NCI-H69 (cell line): ENCODE measurements at regions not wholly inside any gene's neighbourhood (a gene's known extent, or its start where the extent isn't known, plus 50 kb on each side); places are given as distances from the start of the nearest gene placed in this dataset.

Source experiments
- DNase-seq: peaks from one replicate; lab custom pipeline; 2025; lab: John Stamatoyannopoulos, UW

- DNase-seq, result no peak
Observed at GRCh38 chr3:163952499-163952898, 1125.8 kb downstream of the SI start.

- peak; percentile 14 for DNase-seq
Observed at GRCh38 chr3:163951397-163951987, 1126.8 kb downstream of the SI start.

GRCh38 chr3:163946785-163947184 is 1131.5 kb downstream of the SI start:
- DNase-seq, result no peak

GRCh38 chr3:163943664-163944063 is 1134.6 kb downstream of the SI start:
- DNase-seq, result no peak

- no peak for DNase-seq
Observed at GRCh38 chr3:163939926-163940325, 1138.4 kb downstream of the SI start.

GRCh38 chr3:163936543-163936942 is 1141.8 kb downstream of the SI start:
- no peak for DNase-seq

GRCh38 chr3:163935411-163935810 is 1142.9 kb downstream of the SI start:
- DNase-seq, result no peak

GRCh38 chr3:163929069-163929652 is 1149.1 kb downstream of the SI start:
- no peak for DNase-seq

- DNase-seq, result no peak
Observed at GRCh38 chr3:163927521-163927920, 1150.8 kb downstream of the SI start.

- DNase-seq, result peak; percentile 39
Observed at GRCh38 chr3:163924600-163924999, 1153.7 kb downstream of the SI start.

GRCh38 chr3:163919154-163919553 is 1159.1 kb downstream of the SI start:
- DNase-seq, result no peak

GRCh38 chr3:163916596-163917560 is 1161.4 kb downstream of the SI start:
- peak; percentile 31 for DNase-seq

GRCh38 chr3:163915280-163915679 is 1163.0 kb downstream of the SI start:
- DNase-seq, result no peak

GRCh38 chr3:163914567-163914966 is 1163.7 kb downstream of the SI start:
- DNase-seq, result no peak

- peak; percentile 14 for DNase-seq
Observed at GRCh38 chr3:163891771-163892170, 1186.5 kb downstream of the SI start.

- peak; percentile 81 for DNase-seq
Observed at GRCh38 chr3:163890661-163891060, 1187.6 kb downstream of the SI start.

GRCh38 chr3:163879172-163879571 is 1199.1 kb downstream of the SI start:
- no peak for DNase-seq

- DNase-seq, result peak; percentile 3
Observed at GRCh38 chr3:163878396-163878795, 1199.9 kb downstream of the SI start.

GRCh38 chr3:163877805-163878204 is 1200.5 kb downstream of the SI start:
- DNase-seq, result no peak

- no peak for DNase-seq
Observed at GRCh38 chr3:163863146-163863545, 1215.2 kb downstream of the SI start.

- DNase-seq, result no peak
Observed at GRCh38 chr3:163852233-163852632, 1226.1 kb downstream of the SI start.

GRCh38 chr3:163838769-163839168 is 1239.5 kb downstream of the SI start:
- no peak for DNase-seq

GRCh38 chr3:163832547-163832946 is 1245.7 kb downstream of the SI start:
- DNase-seq, result no peak
